ENCODE measurements at regions not wholly inside any gene's neighbourhood (a gene's known extent, or its start where the extent isn't known, plus 50 kb on each side); places are given as distances from the start of the nearest gene placed in this dataset.

- no peak for TF ChIP-seq CTCF (IDR thresholded peaks at IDR 0.05)
- no peak for TF ChIP-seq EZH2 (IDR thresholded peaks at IDR 0.05)
- TF ChIP-seq EZH2phosphoT487 (IDR thresholded peaks at IDR 0.05) = no peak
Measured at GRCh38 chr1:227459977-227460376, 103.4 kb upstream of the ZNF678 start.

Data from neural progenitor cell (in vitro differentiated cells).